ENCODE measurements at regions not wholly inside any gene's neighbourhood (a gene's known extent, or its start where the extent isn't known, plus 50 kb on each side); places are given as distances from the start of the nearest gene placed in this dataset.

DNA sequence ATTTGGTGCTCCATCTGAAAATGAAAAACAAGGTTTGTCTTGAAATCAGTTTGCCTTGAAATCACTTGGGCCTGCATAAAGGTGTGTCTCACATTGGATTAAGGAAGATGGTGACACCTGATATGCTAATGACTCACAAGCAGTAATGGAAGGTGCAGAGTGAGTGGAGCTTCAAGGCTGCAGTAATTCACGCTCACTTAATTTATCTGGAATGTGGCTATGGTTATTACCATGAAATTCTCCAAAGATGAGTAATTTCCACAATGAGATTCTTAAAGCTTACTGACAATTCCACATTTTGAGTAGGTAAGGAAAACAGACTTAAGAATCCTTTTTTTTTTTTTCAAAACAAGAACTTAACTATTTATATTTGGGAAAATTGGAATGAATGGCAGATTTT, 156.8 kb downstream of the PAX3 start (continued):
- TF ChIP-seq ZBTB40 (IDR thresholded peaks at IDR 0.05) (no peak), ZBTB40 (CRISPR knock-in tag; IDR thresholded peaks at IDR 0.05) (no peak), E2F1 (CRISPR knock-in tag; IDR thresholded peaks at IDR 0.05) (no peak), REST (IDR thresholded peaks at IDR 0.05; ENCODE audit: borderline replicate concordance) (no peak), REST (CRISPR knock-in tag; IDR thresholded peaks at IDR 0.05; ENCODE audit: low read depth) (no peak), LARP7 (IDR thresholded peaks at IDR 0.05) (no peak), THRAP3 (IDR thresholded peaks at IDR 0.05; ENCODE audit: borderline replicate concordance) (no peak)
- TF ChIP-seq, protein P1, sequence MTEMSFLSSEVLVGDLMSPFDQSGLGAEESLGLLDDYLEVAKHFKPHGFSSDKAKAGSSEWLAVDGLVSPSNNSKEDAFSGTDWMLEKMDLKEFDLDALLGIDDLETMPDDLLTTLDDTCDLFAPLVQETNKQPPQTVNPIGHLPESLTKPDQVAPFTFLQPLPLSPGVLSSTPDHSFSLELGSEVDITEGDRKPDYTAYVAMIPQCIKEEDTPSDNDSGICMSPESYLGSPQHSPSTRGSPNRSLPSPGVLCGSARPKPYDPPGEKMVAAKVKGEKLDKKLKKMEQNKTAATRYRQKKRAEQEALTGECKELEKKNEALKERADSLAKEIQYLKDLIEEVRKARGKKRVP (CRISPR knock-in tag; IDR thresholded peaks at IDR 0.05) = no peak

Measured in K562 (cell line).